ENCODE measurements at regions not wholly inside any gene's neighbourhood (a gene's known extent, or its start where the extent isn't known, plus 50 kb on each side); places are given as distances from the start of the nearest gene placed in this dataset.

DNA sequence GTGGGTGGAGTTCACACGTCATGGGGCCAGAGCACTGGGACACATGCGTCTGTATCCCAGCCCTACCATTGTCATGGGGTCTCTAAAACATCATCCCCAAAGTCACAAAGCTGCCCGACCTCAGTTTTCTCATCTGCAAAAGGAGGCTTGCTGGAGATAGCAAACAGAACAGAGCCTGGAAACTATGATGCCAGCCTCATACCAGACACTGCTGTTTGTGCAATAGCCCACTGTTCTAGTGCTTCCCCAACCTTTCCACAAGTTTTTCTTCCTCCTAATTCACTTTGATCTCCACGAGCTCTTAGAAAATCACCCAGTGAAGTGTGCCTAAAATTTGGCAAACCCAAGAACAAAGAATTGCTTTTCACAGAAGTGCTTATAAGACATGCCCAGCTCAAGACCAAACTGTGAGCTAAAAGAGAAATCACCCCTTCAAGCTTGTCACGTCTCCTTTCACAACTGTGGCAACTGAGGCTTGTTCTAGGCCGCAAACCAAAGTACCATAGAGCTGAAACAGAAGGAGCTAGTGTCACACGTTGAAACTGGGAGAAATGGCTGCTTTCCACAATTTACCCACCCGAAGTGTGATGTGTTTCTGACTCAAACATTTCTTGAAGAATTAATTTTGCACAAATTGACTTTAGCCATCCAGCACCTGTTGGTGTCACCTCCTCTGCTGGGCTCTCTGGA, 162.7 kb upstream of the ID2 start:
- H3K27ac Mint-ChIP-seq = no peak overlapping the region
- WGBS (ENCODE audit: extremely low coverage, insufficient read length, low lambda C conversion rate) = no CpG with 5 or more reads among the region's 8 CpGs

More for the DNA sequence above, 162.7 kb upstream of the ID2 start:
- no peak overlapping the region for H2BK12ac ChIP-seq (ENCODE audit: insufficient read length, low read depth, low read length)
- DNase-seq = no peak
- no peaks in the 10 kb centered on the region for H3K9me3 ChIP-seq (ENCODE audit: control insufficient read depth, low read depth, low read length)
- H4K20me1 ChIP-seq (ENCODE audit: control insufficient read depth, insufficient read depth, insufficient read length) = no peaks in the 10 kb centered on the region
- H3K4me2 ChIP-seq (ENCODE audit: insufficient read depth, insufficient read length, low read length) = no peak overlapping the region
- H2BK20ac ChIP-seq (ENCODE audit: low read depth, low read length, poor library complexity, severe bottlenecking) = no peak overlapping the region
- Mint-ChIP-seq H3K4me3 (no peak overlapping the region), H3K36me3 (ENCODE audit: insufficient read depth in 1 of 3, low read depth in 3 of 3) (peaks cover 0 to 6% (median 0%) of the 10 kb centered on the region in 3 experiments; a peak in 2 of 7 replicates), H3K4me1 (peaks cover 2 to 4% of the 10 kb centered on the region in 2 experiments; a peak in 2 of 4 replicates), H3K27me3 (ENCODE audit: low read depth) (peaks cover 3% of the 10 kb centered on the region), H3K9me3 (peaks cover 6% of the 10 kb centered on the region in 2 experiments; a peak in 3 of 5 replicates)
- no peak overlapping the region for H3K23ac ChIP-seq (ENCODE audit: insufficient read length, low read depth, low read length)
- H4K8ac ChIP-seq (replicated peaks; ENCODE audit: insufficient read length, low read depth, low read length) = no peak overlapping the region
- no peak overlapping the region for H3K14ac ChIP-seq (ENCODE audit: insufficient read depth, low read length)
- H3K4me1 ChIP-seq (ENCODE audit: insufficient read depth, low read length) = no peaks in the 10 kb centered on the region
- H4K91ac ChIP-seq (ENCODE audit: insufficient read length, low read depth, low read length) = no peak overlapping the region
- H2BK15ac ChIP-seq (ENCODE audit: low read depth, low read length) = no peak overlapping the region
- H2AFZ ChIP-seq (ENCODE audit: low read length) = no peak overlapping the region
- no peaks in the 10 kb centered on the region for H3K79me2 ChIP-seq (ENCODE audit: insufficient read depth, low read length)
- H3K27me3 ChIP-seq (ENCODE audit: insufficient read depth, low read length) = no peaks in the 10 kb centered on the region
- H3K23me2 ChIP-seq (ENCODE audit: insufficient read length, low read depth, low read length, poor library complexity, severe bottlenecking) = no peaks in the 10 kb centered on the region
- H2AK5ac ChIP-seq (ENCODE audit: insufficient read length, low read length) = no peak overlapping the region
- no peak overlapping the region for H3K18ac ChIP-seq (ENCODE audit: insufficient read length, low read depth, low read length)
- H3K27ac ChIP-seq (ENCODE audit: insufficient read length, low read depth, low read length) = no peak overlapping the region
- H3T11ph ChIP-seq (ENCODE audit: low read length) = no peak overlapping the region
- H3K9ac ChIP-seq (ENCODE audit: extremely low read depth, insufficient read length, low read length) = no peak overlapping the region
- no peak overlapping the region for H4K5ac ChIP-seq (ENCODE audit: insufficient read length, low read depth, low read length)
- no peaks in the 10 kb centered on the region for H3K79me1 ChIP-seq (ENCODE audit: insufficient read depth, low read depth, low read length, poor library complexity, severe bottlenecking)
- TF ChIP-seq, protein P1, sequence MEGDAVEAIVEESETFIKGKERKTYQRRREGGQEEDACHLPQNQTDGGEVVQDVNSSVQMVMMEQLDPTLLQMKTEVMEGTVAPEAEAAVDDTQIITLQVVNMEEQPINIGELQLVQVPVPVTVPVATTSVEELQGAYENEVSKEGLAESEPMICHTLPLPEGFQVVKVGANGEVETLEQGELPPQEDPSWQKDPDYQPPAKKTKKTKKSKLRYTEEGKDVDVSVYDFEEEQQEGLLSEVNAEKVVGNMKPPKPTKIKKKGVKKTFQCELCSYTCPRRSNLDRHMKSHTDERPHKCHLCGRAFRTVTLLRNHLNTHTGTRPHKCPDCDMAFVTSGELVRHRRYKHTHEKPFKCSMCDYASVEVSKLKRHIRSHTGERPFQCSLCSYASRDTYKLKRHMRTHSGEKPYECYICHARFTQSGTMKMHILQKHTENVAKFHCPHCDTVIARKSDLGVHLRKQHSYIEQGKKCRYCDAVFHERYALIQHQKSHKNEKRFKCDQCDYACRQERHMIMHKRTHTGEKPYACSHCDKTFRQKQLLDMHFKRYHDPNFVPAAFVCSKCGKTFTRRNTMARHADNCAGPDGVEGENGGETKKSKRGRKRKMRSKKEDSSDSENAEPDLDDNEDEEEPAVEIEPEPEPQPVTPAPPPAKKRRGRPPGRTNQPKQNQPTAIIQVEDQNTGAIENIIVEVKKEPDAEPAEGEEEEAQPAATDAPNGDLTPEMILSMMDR (conservative IDR thresholded peaks at IDR 0.05) = no peak
- H2BK5ac ChIP-seq (ENCODE audit: insufficient read length, low read length) = no peak overlapping the region
- H3K56ac ChIP-seq (ENCODE audit: insufficient read length, low read depth, low read length) = no peak overlapping the region
- no peak overlapping the region for H2BK120ac ChIP-seq (ENCODE audit: low read depth, low read length, poor library complexity, severe bottlenecking)
- H3K4ac ChIP-seq (ENCODE audit: low read depth, low read length) = no peak overlapping the region

Measured in H9 (cell line).